Endothelial cell (in vitro differentiated cells): ENCODE measurements at regions not wholly inside any gene's neighbourhood (a gene's known extent, or its start where the extent isn't known, plus 50 kb on each side); places are given as distances from the start of the nearest gene placed in this dataset.
"Not testable (repeated sequence)": the region's sequence is repeated elsewhere in the genome, so short reads cannot be mapped to it uniquely, and the experiment has no call there.

Experiments
- DNase-seq: peaks from one replicate; pipeline ENCODE4 v3.0.0; 2021; ENCODE audit warnings: low spot score
- H3K27ac Mint-ChIP-seq: one replicate; pipeline ENCODE4 v1.8.0; 2021; ENCODE audit warnings: mixed read lengths, inconsistent platforms; ENCODE audit not compliant: unreplicated experiment
- H3K27me3 Mint-ChIP-seq: one replicate; pipeline ENCODE4 v1.8.0; 2021; ENCODE audit warnings: mild to moderate bottlenecking, moderate library complexity, mixed read lengths, inconsistent platforms; ENCODE audit not compliant: unreplicated experiment
- H3K36me3 Mint-ChIP-seq: one replicate; pipeline ENCODE4 v1.8.0; 2021; ENCODE audit warnings: mild to moderate bottlenecking, low read depth, mixed read lengths, inconsistent platforms; ENCODE audit not compliant: unreplicated experiment
- H3K4me1 Mint-ChIP-seq: one replicate; pipeline ENCODE4 v1.8.0; 2021; ENCODE audit warnings: mild to moderate bottlenecking, mixed read lengths, inconsistent platforms; ENCODE audit not compliant: unreplicated experiment
- H3K4me3 Mint-ChIP-seq: one replicate; pipeline ENCODE4 v1.8.0; 2021; ENCODE audit warnings: mild to moderate bottlenecking, mixed read lengths, inconsistent platforms; ENCODE audit not compliant: unreplicated experiment
- H3K9me3 Mint-ChIP-seq: one replicate; pipeline ENCODE4 v1.8.0; 2021; ENCODE audit warnings: mixed read lengths, inconsistent platforms; ENCODE audit not compliant: unreplicated experiment
- CTCF ChIP-seq: fragments of 200-600 bp; sonication (generic); IDR thresholded peaks from one replicate; pipeline ENCODE4 v1.5.0; 2021; ENCODE audit warnings: antibody characterized with exemption; ENCODE audit not compliant: unreplicated experiment

DNA sequence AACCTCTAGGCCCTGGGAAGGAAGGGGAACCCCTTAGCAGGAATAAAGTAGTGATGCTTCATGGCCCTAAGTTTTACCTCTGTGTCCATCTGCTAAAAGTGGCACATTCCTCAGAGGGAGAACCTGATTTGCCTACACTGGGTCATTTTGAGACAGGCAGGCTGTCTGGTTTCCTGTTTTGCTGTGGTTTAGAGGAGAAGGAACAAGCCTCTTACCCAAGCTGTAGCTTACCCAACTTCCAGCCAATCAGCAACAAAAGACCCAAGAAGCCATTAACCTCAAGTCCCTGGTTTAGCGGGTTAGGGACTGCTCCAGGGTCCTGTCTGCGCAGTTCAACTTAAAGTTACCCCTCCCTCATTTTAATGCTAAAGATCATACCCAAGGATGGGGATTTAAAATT is 411.0 kb downstream of the MAT2B start:
- peaks cover 6% of the 10 kb centered on the region for H3K4me1 Mint-ChIP-seq
- no peak for DNase-seq
- no peak overlapping the region for H3K4me3 Mint-ChIP-seq
- no peak for TF ChIP-seq CTCF
- no peaks in the 10 kb centered on the region for H3K9me3 Mint-ChIP-seq
- no peaks in the 10 kb centered on the region for H3K36me3 Mint-ChIP-seq
- H3K27ac Mint-ChIP-seq, result no peak overlapping the region
- H3K27me3 Mint-ChIP-seq, result no peaks in the 10 kb centered on the region

DNA sequence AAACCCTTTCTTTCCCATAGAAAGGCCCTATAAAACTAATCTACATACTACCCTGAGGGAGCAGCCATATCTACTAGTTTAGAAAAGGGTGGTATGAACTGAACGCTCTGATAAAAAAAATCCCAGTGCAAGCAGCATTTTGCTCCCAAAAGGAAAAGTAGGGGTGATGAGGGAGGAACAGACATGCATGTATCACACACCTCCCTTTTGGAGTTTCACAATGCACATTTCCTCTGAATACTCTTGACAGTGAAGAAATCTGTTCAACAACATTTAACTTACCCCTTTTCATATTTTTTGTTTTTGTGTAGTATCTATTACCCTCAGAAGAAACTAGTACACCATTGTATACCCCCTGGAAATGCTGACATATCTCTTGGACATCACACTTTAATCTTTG is 411.4 kb downstream of the MAT2B start:
- H3K27ac Mint-ChIP-seq, result no peak overlapping the region

GRCh38 chr5:163917747-163918146 is 412.3 kb downstream of the MAT2B start:
- no peaks in the 10 kb centered on the region for H3K27me3 Mint-ChIP-seq
- no peak for TF ChIP-seq CTCF
- no peak overlapping the region for H3K4me3 Mint-ChIP-seq

More for the DNA sequence above, 411.4 kb downstream of the MAT2B start:
- Mint-ChIP-seq H3K36me3 (no peaks in the 10 kb centered on the region), H3K27me3 (no peaks in the 10 kb centered on the region), H3K4me1 (peaks cover 6% of the 10 kb centered on the region), H3K9me3 (no peaks in the 10 kb centered on the region), H3K4me3 (no peak overlapping the region)
- no peak for TF ChIP-seq CTCF
- no peak for DNase-seq

GRCh38 chr5:163934990-163935389 is 429.6 kb downstream of the MAT2B start:
- not testable (repeated sequence) for DNase-seq, H3K4me1 Mint-ChIP-seq, H3K9me3 Mint-ChIP-seq, H3K27me3 Mint-ChIP-seq, H3K4me3 Mint-ChIP-seq, H3K36me3 Mint-ChIP-seq, H3K27ac Mint-ChIP-seq

More at GRCh38 chr5:163917747-163918146, 412.3 kb downstream of the MAT2B start:
- Mint-ChIP-seq H3K36me3 (no peaks in the 10 kb centered on the region), H3K4me1 (peaks cover 6% of the 10 kb centered on the region), H3K27ac (no peak overlapping the region), H3K9me3 (no peaks in the 10 kb centered on the region)
- DNase-seq, result no peak

DNA sequence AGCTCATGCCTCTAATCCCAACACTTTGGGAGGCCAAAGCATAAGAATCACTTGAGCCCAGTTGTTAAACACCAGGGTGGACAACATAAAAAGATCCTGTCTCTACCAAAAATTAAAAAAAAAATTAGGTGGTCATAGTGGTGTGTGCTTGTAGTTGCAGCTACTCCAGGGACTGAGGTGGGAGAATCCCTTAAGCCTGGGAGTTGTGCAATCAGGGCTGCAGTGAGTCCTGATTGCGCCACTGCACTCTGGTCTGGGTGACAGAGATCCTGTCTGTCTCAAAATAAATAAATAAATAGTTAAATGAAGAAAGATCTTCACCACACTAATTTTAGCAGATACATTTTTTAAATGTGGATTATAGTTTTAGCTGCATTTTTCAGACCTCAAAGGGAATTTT is 433.2 kb downstream of the MAT2B start:
- no peak for DNase-seq
- Mint-ChIP-seq H3K27me3 (peaks cover 3% of the 10 kb centered on the region), H3K4me3 (no peak overlapping the region), H3K27ac (no peak overlapping the region), H3K36me3 (no peaks in the 10 kb centered on the region), H3K4me1 (no peaks in the 10 kb centered on the region), H3K9me3 (no peaks in the 10 kb centered on the region)
- TF ChIP-seq CTCF, result no peak

DNA sequence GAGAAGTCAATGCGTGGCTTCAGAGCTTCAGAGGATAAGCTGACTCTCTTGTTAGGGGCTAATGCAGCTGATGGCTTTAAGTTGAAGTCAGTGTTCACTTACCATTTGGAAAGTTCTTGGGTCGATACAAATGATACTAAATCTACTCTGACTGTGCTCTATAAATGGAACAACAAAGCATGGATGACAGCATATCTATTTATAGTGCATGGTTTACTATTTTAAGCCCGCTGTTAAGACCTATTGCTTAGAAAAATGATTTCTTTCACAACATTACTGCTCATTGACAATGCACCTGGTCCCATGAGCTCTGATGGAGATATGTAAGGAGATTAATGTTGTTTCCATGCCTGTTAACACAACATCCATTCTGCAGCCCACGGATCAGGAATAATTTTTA is 435.7 kb downstream of the MAT2B start:
- no peak for TF ChIP-seq CTCF
- no peaks in the 10 kb centered on the region for H3K4me1 Mint-ChIP-seq
- peaks cover 1% of the 10 kb centered on the region for H3K27me3 Mint-ChIP-seq
- H3K27ac Mint-ChIP-seq, result no peak overlapping the region
- no peak for DNase-seq
- no peak overlapping the region for H3K4me3 Mint-ChIP-seq
- H3K9me3 Mint-ChIP-seq, result no peaks in the 10 kb centered on the region
- H3K36me3 Mint-ChIP-seq, result no peaks in the 10 kb centered on the region
